ENCODE measurements at regions not wholly inside any gene's neighbourhood (a gene's known extent, or its start where the extent isn't known, plus 50 kb on each side); places are given as distances from the start of the nearest gene placed in this dataset.

- TF ChIP-seq SP1 (IDR thresholded peaks at IDR 0.05; ENCODE audit: low read depth, low read length) (no peak), CTCF (IDR thresholded peaks at IDR 0.05; ENCODE audit: control extremely low read depth in 1 of 3, insufficient read depth in 1 of 3, low read depth in 1 of 3, low read length in 3 of 3) (no peak), TAF1 (IDR thresholded peaks at IDR 0.05; ENCODE audit: low read depth, low read length) (no peak), ATF3 (IDR thresholded peaks at IDR 0.05; ENCODE audit: insufficient read depth, low read depth, low read length) (no peak), HDAC6 (IDR thresholded peaks at IDR 0.05; ENCODE audit: low read depth, low read length) (no peak), EZH2 (IDR thresholded peaks at IDR 0.05; ENCODE audit: low read depth, low read length, severe bottlenecking) (no peak), MAX (IDR thresholded peaks at IDR 0.05) (no peak), SRF (IDR thresholded peaks at IDR 0.05; ENCODE audit: low read depth, low read length) (no peak), CHD2 (IDR thresholded peaks at IDR 0.05; ENCODE audit: low read length) (no peak)
Measured at GRCh38 chr15:29331071-29331470, 61.4 kb upstream of the NSMCE3 start.

Data from H1 (cell line).